ENCODE measurements at regions not wholly inside any gene's neighbourhood (a gene's known extent, or its start where the extent isn't known, plus 50 kb on each side); places are given as distances from the start of the nearest gene placed in this dataset.

GRCh38 chr12:90015228-90015627 is 306.6 kb upstream of the ATP2B1 start:
- H3K4me3 ChIP-seq = no peak overlapping the region
- no peak overlapping the region for H3K4me2 ChIP-seq (ENCODE audit: control insufficient read depth, insufficient read depth)
- no peak for DNase-seq (ENCODE audit: low read depth, low spot score)
- no peaks in the 10 kb centered on the region for H3K4me1 ChIP-seq (ENCODE audit: control insufficient read depth, insufficient read depth, low read length)
- H3K9me3 ChIP-seq (replicated peaks; ENCODE audit: control insufficient read depth, insufficient read depth, low read length) = no peaks in the 10 kb centered on the region
- no peak overlapping the region for H3K9ac ChIP-seq (ENCODE audit: control insufficient read depth, insufficient read depth, low read length)
- H2AFZ ChIP-seq (ENCODE audit: control insufficient read depth, low read depth, low read length) = no peak overlapping the region
- TF ChIP-seq NFYA (IDR thresholded peaks at IDR 0.05; ENCODE audit: borderline replicate concordance, low read depth, low read length) (no peak), NFIC (IDR thresholded peaks at IDR 0.05; ENCODE audit: low read depth, low read length) (no peak), ZBED1 (IDR thresholded peaks at IDR 0.05; ENCODE audit: borderline replicate concordance) (no peak), ZBTB33 (IDR thresholded peaks at IDR 0.05) (no peak), FOS (IDR thresholded peaks at IDR 0.05; ENCODE audit: borderline replicate concordance, extremely low read depth, insufficient read length) (no peak), STAT1 (conservative IDR thresholded peaks at IDR 0.05) (no peak), ZNF24 (IDR thresholded peaks at IDR 0.05) (no peak), KAT2A (conservative IDR thresholded peaks at IDR 0.05; ENCODE audit: control insufficient read depth, low read depth, low read length) (no peak), SUPT20H (IDR thresholded peaks at IDR 0.05; ENCODE audit: borderline replicate concordance, control insufficient read depth, low read depth, low read length) (no peak), NBN (IDR thresholded peaks at IDR 0.05) (no peak), ESRRA (IDR thresholded peaks at IDR 0.05; ENCODE audit: low read length) (no peak), SIN3A (IDR thresholded peaks at IDR 0.05; ENCODE audit: low read depth, low read length) (no peak), SREBF2 (IDR thresholded peaks at IDR 0.05; ENCODE audit: low read length) (no peak), RAD51 (IDR thresholded peaks at IDR 0.05) (no peak), POLR2AphosphoS5 (IDR thresholded peaks at IDR 0.05; ENCODE audit: low read length) (no peak), CBFB (IDR thresholded peaks at IDR 0.05; ENCODE audit: low read depth) (no peak)
- CTCF ChIA-PET = interaction anchor here (0.8 to 5.0 kb wide), 11 partner anchors 9 to 471 kb away, joined by 3 to 70 read pairs (median 5); no protein-coding TSS in a partner anchor
- POLR2A ChIA-PET = interaction anchor here (0.8 to 1.8 kb wide), 3 partner anchors 12 to 306 kb away, joined by 3 to 7 read pairs (median 3); partner anchors contain the start of gene ATP2B1
- no peaks in the 10 kb centered on the region for H4K20me1 ChIP-seq (ENCODE audit: control insufficient read depth, insufficient read depth)
- no peaks in the 10 kb centered on the region for H3K79me2 ChIP-seq (ENCODE audit: control insufficient read depth, insufficient read depth, low read length)
- in situ Hi-C loops (cut with MboI) (no loop called here), intact Hi-C loops (cut with micrococcal nuclease; ENCODE audit: unreplicated experiment) (no loop called here)
- BruUV-seq (replicated peaks) = no TSS peak
- RAD21 ChIA-PET (ENCODE audit: unreplicated experiment) = interaction anchor here (0.9 to 4.4 kb wide), 10 partner anchors 11 to 471 kb away, joined by 3 to 43 read pairs (median 4); partner anchors contain the start of gene ATP2B1
- H3K27me3 ChIP-seq (replicated peaks in 1 of 2; ENCODE audit: control insufficient read depth in 2 of 2, insufficient read depth in 2 of 2, low read length in 1 of 2) = no peaks in the 10 kb centered on the region
- H3K27ac ChIP-seq (ENCODE audit: control insufficient read depth, insufficient read depth) = no peak overlapping the region
- H3K36me3 ChIP-seq (ENCODE audit: control insufficient read depth in 2 of 2, insufficient read depth in 2 of 2, low read length in 1 of 2) = no peaks in the 10 kb centered on the region
- WGBS (ENCODE audit: insufficient coverage, insufficient replicate concordance, low lambda C conversion rate, missing lambda C conversion rate) = 27% methylated on average over 1 of the region's 1 CpG
- no peak for FAIRE-seq
- ATAC-seq = no peak
- SMC1A ChIA-PET (ENCODE audit: uncharacterized antibody, unreplicated experiment) = interaction anchor here (0.6 to 4.0 kb wide), 21 partner anchors 11 to 569 kb away, joined by 3 to 64 read pairs (median 4); no protein-coding TSS in a partner anchor

All from GM12878 (cell line).